NT2/D1 (cell line): ENCODE measurements at regions not wholly inside any gene's neighbourhood (a gene's known extent, or its start where the extent isn't known, plus 50 kb on each side); places are given as distances from the start of the nearest gene placed in this dataset.

Experiments used
- SUZ12 ChIP-seq: IDR thresholded peaks from 2 replicates; pipeline ENCODE4 v1.6.1; 2011; ENCODE audit not compliant: insufficient read length, insufficient read depth; ENCODE audit errors: extremely low read depth
- YY1 ChIP-seq: IDR thresholded peaks from 2 replicates; pipeline ENCODE4 v1.6.1; 2011; ENCODE audit not compliant: insufficient read length, insufficient read depth
- ZNF274 ChIP-seq: IDR thresholded peaks from 2 replicates; pipeline ENCODE4 v1.6.1; 2011; ENCODE audit warnings: mild to moderate bottlenecking, low read depth, low read length

GRCh38 chr11:106369224-106369623, 291.8 kb downstream of the AASDHPPT start:
- no peak for TF ChIP-seq ZNF274
- TF ChIP-seq YY1 = no peak
- no peak for TF ChIP-seq SUZ12
